ENCODE measurements at regions not wholly inside any gene's neighbourhood (a gene's known extent, or its start where the extent isn't known, plus 50 kb on each side); places are given as distances from the start of the nearest gene placed in this dataset.

DNA sequence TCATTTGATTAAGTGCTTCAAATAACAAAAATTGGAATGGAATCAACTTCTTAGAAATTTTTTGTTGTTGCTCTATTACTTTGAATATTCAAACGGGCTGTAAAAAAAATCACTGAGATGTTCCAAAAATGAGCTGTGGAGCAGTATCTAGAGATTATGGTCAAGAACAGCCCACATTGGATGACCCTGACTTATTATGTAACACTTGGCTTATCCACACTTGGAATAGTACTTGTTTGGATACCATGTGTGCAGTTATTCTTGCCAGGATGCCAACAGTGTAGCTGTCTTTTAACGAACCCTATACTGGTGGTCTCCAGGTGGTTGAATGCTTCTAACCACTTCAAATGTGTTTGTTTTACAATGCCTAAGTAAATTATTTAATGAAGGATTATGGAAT, 64.9 kb upstream of the CAMK2D start:
- TF ChIP-seq, protein P1, sequence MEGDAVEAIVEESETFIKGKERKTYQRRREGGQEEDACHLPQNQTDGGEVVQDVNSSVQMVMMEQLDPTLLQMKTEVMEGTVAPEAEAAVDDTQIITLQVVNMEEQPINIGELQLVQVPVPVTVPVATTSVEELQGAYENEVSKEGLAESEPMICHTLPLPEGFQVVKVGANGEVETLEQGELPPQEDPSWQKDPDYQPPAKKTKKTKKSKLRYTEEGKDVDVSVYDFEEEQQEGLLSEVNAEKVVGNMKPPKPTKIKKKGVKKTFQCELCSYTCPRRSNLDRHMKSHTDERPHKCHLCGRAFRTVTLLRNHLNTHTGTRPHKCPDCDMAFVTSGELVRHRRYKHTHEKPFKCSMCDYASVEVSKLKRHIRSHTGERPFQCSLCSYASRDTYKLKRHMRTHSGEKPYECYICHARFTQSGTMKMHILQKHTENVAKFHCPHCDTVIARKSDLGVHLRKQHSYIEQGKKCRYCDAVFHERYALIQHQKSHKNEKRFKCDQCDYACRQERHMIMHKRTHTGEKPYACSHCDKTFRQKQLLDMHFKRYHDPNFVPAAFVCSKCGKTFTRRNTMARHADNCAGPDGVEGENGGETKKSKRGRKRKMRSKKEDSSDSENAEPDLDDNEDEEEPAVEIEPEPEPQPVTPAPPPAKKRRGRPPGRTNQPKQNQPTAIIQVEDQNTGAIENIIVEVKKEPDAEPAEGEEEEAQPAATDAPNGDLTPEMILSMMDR (IDR thresholded peaks at IDR 0.05; ENCODE audit: insufficient read depth, low read depth, low read length) = no peak
- no peak for TF ChIP-seq EZH2 (IDR thresholded peaks at IDR 0.05; ENCODE audit: insufficient read depth, low read length)
